GM11168 (cell line): ENCODE measurements at regions not wholly inside any gene's neighbourhood (a gene's known extent, or its start where the extent isn't known, plus 50 kb on each side); places are given as distances from the start of the nearest gene placed in this dataset.

ENCODE experiments used
- in situ Hi-C: fragments of 300-500 bp; cut with MboI; formaldehyde crosslinking; loops from one replicate; pipeline ENCODE4 v1.12.0; 2022; ENCODE audit warnings: low sequenced_read_pairs; ENCODE audit not compliant: unreplicated experiment

GRCh38 chr2:7881466-7881865 is 800.4 kb upstream of the ID2 start:
- in situ Hi-C loops: no loop called here

GRCh38 chr2:7882296-7882695 is 799.6 kb upstream of the ID2 start:
- in situ Hi-C loops: no loop called here

DNA sequence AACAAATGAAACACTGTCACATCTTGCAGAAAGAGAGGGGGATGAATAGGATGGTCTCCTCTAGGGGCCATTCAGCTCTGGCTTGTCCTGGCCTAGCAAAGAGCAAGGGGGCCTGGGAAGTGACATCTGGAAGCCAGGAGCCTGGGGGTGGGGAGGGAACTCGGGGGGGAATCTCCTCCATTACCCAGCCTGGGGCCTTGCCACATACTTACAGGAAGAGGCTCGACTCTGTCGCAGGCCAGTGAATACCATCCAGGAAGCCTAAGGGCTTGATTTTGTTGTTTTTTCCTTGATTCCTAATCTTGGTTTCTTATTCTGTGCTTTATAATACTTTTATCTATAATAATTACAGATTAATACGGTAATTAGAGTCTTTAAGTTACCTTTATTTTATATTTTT is 797.5 kb upstream of the ID2 start:
- in situ Hi-C loops: no loop called here

GRCh38 chr2:7886666-7887065 is 795.2 kb upstream of the ID2 start:
- in situ Hi-C loops: no loop called here

GRCh38 chr2:7887441-7887840 is 794.4 kb upstream of the ID2 start:
- in situ Hi-C loops: no loop called here

DNA sequence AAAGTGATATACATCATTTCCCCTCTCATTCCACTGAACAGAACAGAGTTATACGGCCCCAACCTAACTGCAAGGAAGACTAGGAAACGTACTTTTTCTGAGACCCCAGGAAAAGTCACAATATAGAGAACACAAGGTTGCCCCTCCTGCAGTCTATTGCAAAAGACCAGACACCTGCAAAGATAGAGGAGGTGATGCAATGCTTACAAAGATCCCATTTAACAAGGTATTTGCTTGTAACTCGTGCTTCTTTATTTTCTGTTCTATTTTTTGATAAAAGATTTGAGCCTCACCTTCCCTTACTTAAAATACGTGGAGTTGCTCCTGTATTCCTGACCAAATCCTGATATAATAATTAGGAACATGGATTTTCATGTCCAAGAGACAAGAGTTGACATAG is 793.0 kb upstream of the ID2 start:
- in situ Hi-C loops: no loop called here

DNA sequence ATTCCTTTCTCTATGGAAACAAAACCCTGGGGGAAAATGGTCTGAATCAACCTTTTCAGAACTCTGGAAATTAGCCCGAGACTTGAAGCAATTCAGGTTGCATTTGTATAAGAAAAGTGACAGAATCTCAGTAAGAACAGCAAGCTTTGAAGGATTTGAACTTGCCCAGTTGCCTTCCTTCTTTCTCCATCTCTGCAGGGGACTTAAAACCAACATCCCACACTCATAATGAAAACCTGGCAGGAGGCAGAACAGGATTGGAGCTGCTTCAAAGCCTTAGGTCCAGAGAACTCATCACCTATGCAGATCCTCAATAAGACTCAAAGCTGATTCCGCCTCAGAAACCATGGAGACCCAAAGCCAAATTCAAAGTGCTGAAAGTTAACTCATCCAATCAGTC is 790.5 kb upstream of the ID2 start:
- in situ Hi-C loops: no loop called here

DNA sequence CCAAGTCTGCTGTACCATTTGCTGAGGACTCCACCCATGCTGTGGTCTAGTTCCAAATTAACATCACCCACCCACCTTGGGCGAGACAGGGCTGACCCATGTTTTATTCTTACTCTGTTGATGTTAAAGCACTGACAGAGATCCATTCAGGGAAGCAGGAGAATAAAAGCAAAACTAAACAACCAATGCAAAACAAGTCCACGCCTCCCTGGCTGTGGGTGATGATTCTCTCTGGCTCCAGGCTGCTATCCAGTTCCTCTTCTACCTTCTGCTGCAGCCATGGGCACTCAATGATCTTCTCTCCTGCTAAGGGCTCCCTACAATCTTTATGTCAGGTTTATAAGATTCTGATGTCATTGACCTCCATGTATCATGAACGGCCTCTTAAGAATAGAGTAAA is 786.6 kb upstream of the ID2 start:
- in situ Hi-C loops: no loop called here

- in situ Hi-C loops: no loop called here
Measured at GRCh38 chr2:7896940-7897487, 784.8 kb upstream of the ID2 start.

GRCh38 chr2:7899241-7899640 is 782.6 kb upstream of the ID2 start:
- in situ Hi-C loops: no loop called here

DNA sequence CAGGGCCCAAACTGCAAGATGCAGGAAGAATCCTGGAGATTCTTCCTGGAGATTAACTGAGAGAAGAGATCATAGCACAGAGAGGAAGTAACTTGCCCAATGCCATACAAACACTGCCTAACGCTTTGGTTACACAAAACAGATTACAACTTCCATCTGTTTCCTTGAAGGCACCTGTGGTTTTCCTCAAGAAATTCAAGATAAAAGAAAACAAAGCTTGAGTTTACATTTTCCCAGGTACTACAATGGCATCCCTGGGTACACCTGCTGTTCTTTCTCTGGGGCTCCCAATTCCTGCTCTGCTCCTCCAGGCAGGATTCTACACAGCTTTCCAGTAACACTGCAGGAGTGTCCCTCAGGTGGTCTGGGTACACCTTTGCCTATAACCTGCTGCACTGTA is 781.9 kb upstream of the ID2 start:
- in situ Hi-C loops: no loop called here

- in situ Hi-C loops: no loop called here
Measured at GRCh38 chr2:7900593-7900992, 781.3 kb upstream of the ID2 start.

DNA sequence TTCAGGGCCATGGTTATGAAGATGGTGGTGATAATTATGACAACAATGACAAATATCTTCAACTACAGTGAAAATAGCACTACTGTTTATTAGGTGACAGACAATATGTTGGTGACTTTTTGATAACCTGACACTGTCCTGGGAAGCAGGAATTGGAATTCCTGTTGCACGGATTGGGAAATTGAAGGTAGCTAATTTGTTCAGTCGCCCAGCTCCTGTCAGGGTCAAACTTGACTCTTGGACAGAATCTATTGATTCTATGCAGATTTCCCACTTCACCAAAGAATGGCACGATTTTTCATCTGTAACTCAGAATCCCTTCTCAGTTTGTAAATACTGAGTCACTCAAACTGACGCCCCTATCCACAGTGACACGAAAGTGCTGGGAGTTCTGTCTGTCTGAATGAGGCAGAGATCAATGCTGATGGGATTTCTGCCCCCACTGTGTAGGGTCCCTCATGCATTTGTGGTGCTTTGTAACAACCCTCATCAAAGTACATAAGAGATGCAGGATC is 779.5 kb upstream of the ID2 start:
- in situ Hi-C loops: no loop called here

GRCh38 chr2:7904319-7904718 is 777.5 kb upstream of the ID2 start:
- in situ Hi-C loops: no loop called here

DNA sequence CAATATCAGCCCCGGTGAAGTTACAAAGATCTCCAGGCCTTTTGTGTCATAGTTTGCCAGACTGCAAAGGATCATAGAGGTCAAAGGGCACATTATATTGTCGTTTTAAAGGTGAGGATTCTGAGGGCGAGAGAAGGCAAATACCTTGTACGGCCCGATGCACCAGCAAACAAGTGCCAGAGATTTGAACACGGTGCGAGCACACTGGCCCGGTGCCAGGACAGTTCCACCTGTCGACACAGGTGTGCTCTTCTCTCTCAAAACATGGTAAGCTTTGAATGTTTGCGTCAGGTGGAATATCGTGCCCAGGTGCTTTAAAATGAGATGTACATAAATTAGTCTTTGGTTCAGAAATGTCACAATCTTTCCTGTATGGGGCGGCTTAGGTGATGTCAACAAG is 776.1 kb upstream of the ID2 start:
- in situ Hi-C loops: no loop called here

- in situ Hi-C loops: no loop called here
Measured at GRCh38 chr2:7906431-7906830, 775.4 kb upstream of the ID2 start.

DNA sequence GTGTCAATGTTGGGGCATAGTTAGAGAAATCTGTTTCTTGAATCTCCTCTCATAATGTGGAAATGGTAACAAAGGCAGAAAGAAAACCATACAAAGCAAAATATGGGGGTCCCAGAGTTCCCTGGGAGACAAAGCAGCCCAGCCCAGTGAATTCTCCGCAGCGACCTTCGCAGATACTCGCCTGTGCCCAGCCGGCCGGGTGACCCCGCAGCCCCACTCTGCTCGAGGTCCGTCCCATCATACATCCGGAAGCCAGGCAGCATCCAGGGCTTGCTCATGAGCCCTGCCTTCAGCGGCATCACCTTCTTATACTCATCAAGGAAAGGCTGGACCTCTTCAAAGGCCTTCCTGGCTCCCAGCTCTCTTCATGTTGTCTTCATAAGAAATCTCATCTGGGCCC is 774.8 kb upstream of the ID2 start:
- in situ Hi-C loops: no loop called here

DNA sequence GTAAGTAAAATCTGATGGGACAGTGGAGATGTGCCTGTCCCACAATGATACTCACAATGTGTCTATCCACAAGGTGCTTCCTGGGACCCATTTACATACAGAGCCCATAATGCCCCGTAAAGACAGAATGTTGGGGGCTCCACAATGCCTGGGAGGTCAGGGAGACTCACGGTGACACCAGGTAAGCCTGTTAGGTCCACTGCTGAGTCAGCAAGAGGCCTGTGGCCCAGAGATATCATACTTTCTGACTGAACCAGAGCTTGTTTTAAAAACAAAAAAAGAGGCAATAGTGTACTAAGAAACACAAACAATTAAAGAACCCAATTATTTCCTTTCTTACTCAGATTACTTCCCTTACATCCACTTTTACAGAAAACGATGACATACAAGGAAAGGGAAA is 771.1 kb upstream of the ID2 start:
- in situ Hi-C loops: no loop called here

- in situ Hi-C loops: no loop called here
Measured at GRCh38 chr2:7911196-7911595, 770.7 kb upstream of the ID2 start.

DNA sequence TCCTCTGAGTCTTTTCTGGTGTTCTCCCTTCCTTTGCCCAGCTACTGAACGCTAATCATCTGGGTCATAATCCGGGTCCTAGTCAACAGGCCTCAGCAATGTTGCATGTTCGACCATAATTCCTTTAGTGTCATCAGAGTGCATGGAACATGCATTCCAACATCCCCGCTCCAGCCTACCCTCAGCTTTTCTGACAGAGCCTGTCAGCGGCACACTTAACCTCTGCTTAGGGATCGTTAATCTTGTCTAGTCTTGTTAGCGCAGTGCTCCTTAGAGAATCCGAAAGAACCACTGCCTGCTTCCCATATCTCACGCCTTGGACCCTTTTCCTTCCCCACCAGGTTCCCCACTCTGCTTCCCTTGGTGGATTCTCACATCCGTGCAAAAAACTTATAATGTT is 767.9 kb upstream of the ID2 start:
- in situ Hi-C loops: no loop called here

DNA sequence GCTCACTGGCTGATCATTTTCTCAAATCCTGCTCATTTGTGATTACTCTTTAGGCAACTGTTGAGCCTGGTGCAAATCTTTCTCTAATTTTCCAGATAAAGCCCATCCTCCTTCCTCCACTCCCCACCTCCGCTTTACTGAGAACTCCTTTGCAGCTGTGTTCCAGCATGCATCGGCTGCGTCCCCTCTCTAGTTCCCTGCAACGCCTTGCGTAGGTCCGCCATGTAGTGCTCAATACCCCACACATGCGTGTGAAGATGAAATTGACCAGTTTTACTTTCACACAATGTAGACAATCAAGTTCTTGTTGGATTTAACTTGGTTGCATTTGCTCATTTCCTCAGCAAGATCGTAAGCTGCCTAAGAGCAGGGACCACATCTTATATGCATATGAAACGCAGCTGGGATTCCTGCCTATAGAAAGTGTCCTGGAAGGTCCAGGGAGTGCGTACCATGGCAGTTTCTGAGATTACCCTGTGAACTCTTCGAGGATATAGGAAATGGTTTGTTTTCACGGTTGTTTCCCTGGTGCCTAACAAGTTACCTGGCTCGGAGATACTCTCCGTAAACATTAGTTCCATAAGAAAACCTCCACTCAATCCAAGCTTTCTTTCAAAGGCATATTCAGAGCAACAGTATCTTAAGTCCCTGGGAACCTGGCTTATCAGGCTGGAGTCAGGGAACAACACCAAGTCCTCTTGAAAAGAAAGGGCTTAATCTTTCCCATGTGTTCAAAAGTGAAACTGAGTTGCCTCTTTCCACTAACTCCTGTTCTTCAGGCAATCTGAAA is 766.4 kb upstream of the ID2 start:
- in situ Hi-C loops: no loop called here

DNA sequence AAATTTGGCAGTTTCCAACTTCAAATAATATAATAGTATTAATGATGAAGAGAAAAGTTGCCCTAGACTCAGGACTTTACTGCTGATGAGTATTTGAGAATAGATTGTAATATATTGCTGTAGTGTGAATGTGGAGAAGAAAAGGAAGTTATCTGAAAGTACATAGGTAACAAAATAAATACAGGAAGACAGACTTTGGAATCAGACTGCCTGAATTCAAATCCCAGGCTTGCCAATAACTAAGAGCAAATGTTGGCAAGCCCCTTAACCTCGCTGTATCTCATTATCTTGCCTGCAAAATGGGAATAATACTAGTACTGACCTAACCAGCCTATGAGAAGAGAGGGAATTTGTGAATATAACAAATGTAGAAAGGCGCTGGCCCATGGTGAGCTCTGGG is 765.2 kb upstream of the ID2 start:
- in situ Hi-C loops: no loop called here
